Activated naive CD8-positive, alpha-beta T cell treated with anti-CD3 and anti-CD28 coated beads, Interleukin-2, amount 10 ng/mL, durations not matched to agents 7 days and 5 days (primary cell): ENCODE measurements at regions not wholly inside any gene's neighbourhood (a gene's known extent, or its start where the extent isn't known, plus 50 kb on each side); places are given as distances from the start of the nearest gene placed in this dataset.
"Not testable (repeated sequence)": the region's sequence is repeated elsewhere in the genome, so short reads cannot be mapped to it uniquely, and the experiment has no call there.

Experiments used
- ATAC-seq: fragments of 150-1000 bp; cut with Tn5 transposase; one replicate; pipeline ENCODE4 v1.10.0; 2021; ENCODE audit warnings: low read depth, moderate library complexity
- POLR2A ChIA-PET: fragments of 350-600 bp; sonication (Branson Sonifier 250); formaldehyde crosslinking; loops from one replicate; lab custom pipeline; 2021; ENCODE audit warnings: antibody characterized with exemption; lab: Charles Lee
- DNase-seq: peaks from one replicate; pipeline ENCODE4 v3.0.0; 2021
- H3K27ac Mint-ChIP-seq: one replicate; pipeline ENCODE4 v1.8.0; 2022; ENCODE audit warnings: mild to moderate bottlenecking, mixed read lengths
- H3K27me3 Mint-ChIP-seq: one replicate; pipeline ENCODE4 v1.8.0; 2022; ENCODE audit warnings: mild to moderate bottlenecking, moderate library complexity, mixed read lengths
- H3K36me3 Mint-ChIP-seq: one replicate; pipeline ENCODE4 v1.8.0; 2021; ENCODE audit warnings: mild to moderate bottlenecking, mixed read lengths
- H3K4me1 Mint-ChIP-seq: one replicate; pipeline ENCODE4 v1.8.0; 2021; ENCODE audit warnings: mixed read lengths
- H3K4me3 Mint-ChIP-seq: one replicate; pipeline ENCODE4 v1.8.0; 2022; ENCODE audit warnings: mild to moderate bottlenecking, moderate library complexity, mixed read lengths
- H3K9me3 Mint-ChIP-seq: one replicate; pipeline ENCODE4 v1.8.0; 2021; ENCODE audit warnings: mixed read lengths

DNA sequence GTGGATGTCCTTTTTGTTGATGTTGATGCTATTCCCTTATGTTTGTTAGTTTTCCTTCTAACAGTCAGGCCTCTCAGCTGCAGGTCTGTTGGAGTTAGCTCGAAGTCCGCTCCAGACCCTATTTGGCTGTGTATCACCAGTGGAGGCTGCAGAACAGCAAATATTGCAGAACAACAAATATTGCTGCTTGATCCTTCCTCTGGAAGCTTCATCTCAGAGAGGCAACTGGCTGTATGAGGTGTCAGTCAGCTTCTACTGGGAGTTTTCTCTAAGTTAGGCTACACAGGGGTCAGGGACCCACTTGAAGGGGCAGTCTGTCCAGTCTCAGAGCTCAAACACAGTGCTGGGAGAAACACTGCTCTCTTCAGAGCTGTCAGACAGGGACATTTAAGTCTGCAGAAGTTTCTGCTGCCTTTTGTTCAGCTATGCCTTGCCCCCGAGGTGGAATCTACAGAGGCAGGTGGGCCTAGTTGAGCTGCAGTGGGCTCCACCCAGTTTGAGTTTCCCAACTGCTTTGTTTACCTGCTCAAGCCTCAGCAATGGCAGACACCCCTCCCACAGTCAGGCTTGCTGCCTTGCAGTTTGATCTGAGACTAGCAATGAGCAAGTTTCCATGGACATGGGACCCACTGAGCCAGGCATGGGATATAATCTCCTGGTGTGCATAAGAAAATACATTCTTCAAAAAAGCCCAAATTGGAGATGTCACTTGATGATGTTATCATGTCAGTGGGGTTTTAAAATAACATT, 99.5 kb downstream of the KDM5D start:
- Mint-ChIP-seq H3K9me3 (no peaks in the 10 kb centered on the region), H3K27ac (no peak overlapping the region), H3K36me3 (no peaks in the 10 kb centered on the region), H3K27me3 (no peaks in the 10 kb centered on the region), H3K4me1 (no peaks in the 10 kb centered on the region), H3K4me3 (no peak overlapping the region)
- POLR2A ChIA-PET = no interaction called here
- DNase-seq (no peak), ATAC-seq (no peak)

DNA sequence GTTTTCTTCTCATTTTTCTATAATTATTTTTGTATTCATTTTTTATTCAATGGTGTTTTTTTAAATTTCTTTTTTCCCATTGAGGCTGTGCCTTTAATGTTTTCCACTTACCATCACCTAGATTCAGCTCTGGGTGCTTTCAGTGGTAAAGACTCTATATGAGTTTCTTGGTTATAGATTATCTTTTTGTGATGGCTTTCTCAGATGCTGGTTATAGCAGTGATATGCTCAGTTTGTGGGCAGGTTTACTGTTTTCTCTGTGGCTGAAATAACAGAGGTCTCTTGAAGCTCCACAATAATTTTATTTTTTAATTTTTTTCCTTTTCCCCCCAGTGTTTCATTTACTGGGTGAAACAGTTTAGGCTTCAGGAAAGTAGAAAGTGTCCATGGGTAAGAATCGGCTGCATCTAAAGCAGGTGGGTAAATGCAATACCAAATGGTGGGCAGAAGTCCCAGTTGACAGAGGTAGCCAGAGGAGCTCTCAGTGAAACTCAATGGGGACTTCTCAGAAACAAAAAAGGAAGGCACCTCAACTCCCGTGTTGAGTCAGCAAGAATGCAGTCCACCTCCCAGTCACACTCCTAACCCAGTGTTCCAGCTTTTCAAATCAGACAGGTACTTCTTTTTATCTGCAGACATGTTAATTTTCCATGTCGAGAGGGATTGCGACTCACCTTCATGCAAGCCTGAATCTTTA, 106.7 kb downstream of the KDM5D start:
- Mint-ChIP-seq H3K27ac (no peak overlapping the region), H3K9me3 (no peaks in the 10 kb centered on the region)
- POLR2A ChIA-PET = no interaction called here

DNA sequence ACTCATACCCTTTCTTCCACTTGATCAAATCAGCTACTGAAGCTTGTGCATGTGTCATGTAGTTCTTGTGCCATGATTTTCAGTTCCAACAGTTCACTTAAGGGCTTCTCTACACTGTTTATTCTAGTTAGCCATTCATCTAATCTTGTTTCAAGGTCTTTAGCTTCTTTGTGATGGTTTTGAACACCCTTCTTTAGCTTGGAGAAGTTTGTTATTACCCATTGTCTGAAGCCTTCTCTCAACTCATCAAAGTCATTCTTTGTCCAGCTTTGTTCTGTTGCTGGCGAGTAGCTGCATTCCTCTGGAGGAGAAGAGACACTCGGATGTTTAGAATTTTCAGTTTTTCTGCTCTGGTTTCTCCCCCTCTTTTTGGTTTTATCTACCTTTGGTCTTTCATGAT, 115.6 kb downstream of the KDM5D start:
- no peaks in the 10 kb centered on the region for H3K27me3 Mint-ChIP-seq
- H3K27ac Mint-ChIP-seq = no peak overlapping the region
- POLR2A ChIA-PET = no interaction called here
- ATAC-seq = no peak
- no peaks in the 10 kb centered on the region for H3K36me3 Mint-ChIP-seq
- DNase-seq = no peak
- no peaks in the 10 kb centered on the region for H3K4me1 Mint-ChIP-seq
- H3K9me3 Mint-ChIP-seq = peaks cover 7% of the 10 kb centered on the region
- no peak overlapping the region for H3K4me3 Mint-ChIP-seq

More for the DNA sequence above, 106.7 kb downstream of the KDM5D start:
- Mint-ChIP-seq H3K36me3 (no peaks in the 10 kb centered on the region), H3K4me3 (no peak overlapping the region), H3K27me3 (no peaks in the 10 kb centered on the region), H3K4me1 (no peaks in the 10 kb centered on the region)
- DNase-seq (no peak), ATAC-seq (no peak)

DNA sequence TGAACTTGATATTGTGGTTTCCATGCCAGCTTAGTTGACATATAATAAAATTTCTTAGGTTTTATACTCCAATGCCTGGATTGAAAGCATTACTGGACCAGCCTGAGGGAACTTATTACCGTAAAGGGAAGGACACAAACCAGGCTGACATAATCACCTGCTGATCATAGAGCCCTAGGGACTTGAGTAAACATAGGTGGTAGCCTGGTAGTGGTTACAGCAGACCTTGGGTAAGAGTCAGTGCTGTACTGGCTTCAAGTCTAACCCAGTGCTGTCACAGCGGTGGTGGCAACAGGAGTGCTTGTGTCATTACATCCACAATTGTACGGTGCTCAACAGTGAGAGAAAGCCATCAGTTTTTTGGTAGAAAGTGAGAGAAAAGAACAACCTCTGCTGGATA, 122.1 kb downstream of the KDM5D start:
- H3K4me3 Mint-ChIP-seq = no peak overlapping the region
- no peaks in the 10 kb centered on the region for H3K27me3 Mint-ChIP-seq
- DNase-seq = no peak
- POLR2A ChIA-PET = no interaction called here
- peaks cover 3% of the 10 kb centered on the region for H3K9me3 Mint-ChIP-seq
- H3K4me1 Mint-ChIP-seq = no peaks in the 10 kb centered on the region
- no peak for ATAC-seq
- H3K27ac Mint-ChIP-seq = no peak overlapping the region
- no peaks in the 10 kb centered on the region for H3K36me3 Mint-ChIP-seq

DNA sequence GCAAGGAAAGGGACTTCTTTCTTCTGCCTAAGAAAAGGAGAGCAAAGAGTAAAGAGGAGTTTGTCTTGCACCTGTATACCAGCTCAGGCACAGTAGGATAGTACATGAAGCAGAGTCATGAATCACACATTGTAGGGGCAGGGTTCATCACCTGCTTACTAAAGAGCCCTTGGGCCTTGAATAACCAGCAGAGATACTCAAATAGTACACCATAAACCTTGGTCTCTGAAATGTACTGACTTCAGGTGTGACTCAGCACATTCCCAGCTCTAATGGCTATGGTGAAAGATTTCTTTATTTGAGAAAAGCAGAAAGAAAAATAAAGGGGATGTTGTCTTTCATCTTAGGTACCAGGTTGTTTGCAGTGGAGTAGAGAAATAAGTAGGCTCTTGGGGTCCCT, 122.8 kb downstream of the KDM5D start:
- Mint-ChIP-seq H3K4me1 (no peaks in the 10 kb centered on the region), H3K4me3 (no peak overlapping the region), H3K27ac (no peak overlapping the region), H3K9me3 (peaks cover 3% of the 10 kb centered on the region), H3K27me3 (no peaks in the 10 kb centered on the region), H3K36me3 (no peaks in the 10 kb centered on the region)
- POLR2A ChIA-PET = no interaction called here
- ATAC-seq (no peak), DNase-seq (no peak)

DNA sequence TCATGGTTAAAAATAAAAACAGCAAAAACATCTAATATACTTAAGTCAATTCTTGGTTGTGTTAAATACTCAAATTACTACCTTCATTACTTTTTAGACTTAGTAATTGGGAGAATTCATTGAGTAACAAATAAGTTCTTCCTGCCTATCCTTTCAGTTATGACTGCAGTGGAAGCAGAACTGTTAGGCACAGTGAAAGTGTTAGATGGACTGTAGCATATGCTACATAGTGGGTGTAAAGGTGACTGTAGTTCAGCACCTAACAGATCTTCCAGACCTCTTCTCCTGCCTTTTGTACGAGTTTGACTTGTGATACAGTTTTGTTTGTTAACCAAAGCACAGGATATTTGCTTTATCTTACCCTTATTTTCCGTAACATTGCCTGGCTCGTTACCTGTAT, 143.4 kb downstream of the KDM5D start:
- no peak for ATAC-seq
- POLR2A ChIA-PET = no interaction called here
- no peak overlapping the region for H3K4me3 Mint-ChIP-seq
- no peaks in the 10 kb centered on the region for H3K27me3 Mint-ChIP-seq
- peaks cover 2% of the 10 kb centered on the region for H3K4me1 Mint-ChIP-seq
- DNase-seq = no peak
- no peak overlapping the region for H3K27ac Mint-ChIP-seq
- peaks cover 21% of the 10 kb centered on the region for H3K36me3 Mint-ChIP-seq
- H3K9me3 Mint-ChIP-seq = no peaks in the 10 kb centered on the region

DNA sequence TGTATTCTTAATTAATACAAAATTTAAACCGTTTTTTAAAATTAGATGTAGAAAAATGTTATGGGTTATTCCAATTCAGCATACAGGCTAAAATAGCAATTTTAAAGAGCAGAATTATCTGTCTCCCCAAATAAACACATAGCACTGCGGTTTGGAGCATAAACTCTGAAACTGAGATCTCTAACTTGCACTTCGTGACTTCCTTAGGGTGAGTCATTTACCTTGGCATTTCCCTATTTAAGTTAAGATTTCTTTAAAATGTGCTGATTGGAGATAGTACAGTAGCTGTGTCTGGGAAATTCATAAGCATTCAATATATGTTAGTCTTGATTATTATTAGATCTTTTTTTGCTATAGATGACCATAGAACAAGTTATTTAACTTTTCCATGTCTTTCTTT, 143.8 kb downstream of the KDM5D start:
- no peak overlapping the region for H3K4me3 Mint-ChIP-seq
- H3K9me3 Mint-ChIP-seq = no peaks in the 10 kb centered on the region
- ATAC-seq (no peak), DNase-seq (no peak)
- POLR2A ChIA-PET = no interaction called here
- H3K27ac Mint-ChIP-seq = no peak overlapping the region
- peaks cover 24% of the 10 kb centered on the region for H3K36me3 Mint-ChIP-seq
- H3K27me3 Mint-ChIP-seq = no peaks in the 10 kb centered on the region
- H3K4me1 Mint-ChIP-seq = peaks cover 2% of the 10 kb centered on the region

DNA sequence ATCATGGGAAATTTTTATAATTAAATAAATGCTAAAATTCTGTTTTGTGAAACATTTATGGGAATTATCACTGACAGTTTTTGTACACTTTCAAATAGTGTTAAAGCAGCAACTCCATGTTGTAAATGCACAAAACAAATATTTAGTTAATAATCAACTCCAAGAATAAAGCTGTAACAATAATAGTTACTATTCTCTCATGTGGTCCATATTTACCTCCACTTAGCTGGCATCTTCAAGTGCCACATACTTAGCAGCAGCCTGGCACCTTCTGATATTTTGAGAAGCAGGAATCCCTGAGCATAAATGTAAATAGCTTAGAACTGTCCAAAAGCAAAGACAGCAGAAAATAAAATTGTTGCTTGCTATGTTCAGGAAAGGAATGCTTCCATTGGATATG, 154.3 kb downstream of the KDM5D start:
- H3K27me3 Mint-ChIP-seq = no peaks in the 10 kb centered on the region
- peaks cover 13% of the 10 kb centered on the region for H3K36me3 Mint-ChIP-seq
- ATAC-seq = no peak
- no peak overlapping the region for H3K27ac Mint-ChIP-seq
- POLR2A ChIA-PET = no interaction called here
- no peaks in the 10 kb centered on the region for H3K4me1 Mint-ChIP-seq
- H3K4me3 Mint-ChIP-seq = no peak overlapping the region
- DNase-seq = no peak
- H3K9me3 Mint-ChIP-seq = no peaks in the 10 kb centered on the region

DNA sequence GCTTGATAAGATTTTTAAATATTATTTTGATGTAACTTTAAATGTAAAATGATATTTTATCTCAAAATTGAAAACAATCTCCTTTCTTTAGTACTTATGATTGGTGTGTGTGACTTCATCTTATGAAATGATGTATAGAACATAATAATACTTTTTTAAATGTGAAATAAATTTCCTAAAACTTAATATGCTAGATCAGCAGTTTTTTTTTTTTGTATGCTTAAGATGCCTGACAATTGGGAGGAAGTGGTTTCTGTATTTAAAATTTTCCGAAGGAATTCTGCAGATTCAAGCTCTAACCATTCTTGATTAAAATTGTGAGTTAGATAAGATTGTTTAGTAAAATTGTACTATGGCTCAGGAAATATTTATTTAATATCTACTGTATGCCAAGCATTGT, 154.9 kb downstream of the KDM5D start:
- Mint-ChIP-seq H3K36me3 (peaks cover 18% of the 10 kb centered on the region), H3K27ac (no peak overlapping the region), H3K4me3 (no peak overlapping the region), H3K4me1 (peaks cover 4% of the 10 kb centered on the region), H3K9me3 (no peaks in the 10 kb centered on the region), H3K27me3 (no peaks in the 10 kb centered on the region)
- DNase-seq (no peak), ATAC-seq (no peak)
- POLR2A ChIA-PET = no interaction called here

DNA sequence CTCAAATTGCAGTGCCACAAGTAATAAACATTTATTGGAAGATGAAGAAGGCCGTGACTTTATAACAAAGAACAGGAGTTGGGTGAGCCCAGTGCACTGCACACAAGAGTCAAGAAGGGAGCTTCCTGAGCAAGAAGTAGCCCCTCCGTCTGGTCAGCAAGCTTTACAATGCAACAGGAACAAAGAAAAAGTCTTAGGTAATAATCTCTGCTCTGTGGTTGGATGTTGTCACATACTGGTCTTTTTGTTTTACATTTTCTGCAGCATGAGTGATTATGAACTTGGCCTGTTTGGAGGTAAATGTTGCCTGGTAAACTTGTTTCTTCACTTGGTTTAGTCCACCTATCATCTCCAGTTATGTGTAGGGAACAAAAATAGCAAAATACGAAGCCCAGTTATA, 157.2 kb downstream of the KDM5D start:
- Mint-ChIP-seq H3K27me3 (no peaks in the 10 kb centered on the region), H3K4me1 (peaks cover 9% of the 10 kb centered on the region), H3K4me3 (no peak overlapping the region), H3K9me3 (no peaks in the 10 kb centered on the region), H3K36me3 (peaks cover 23% of the 10 kb centered on the region), H3K27ac (peak overlapping the region; percentile 32)
- POLR2A ChIA-PET = interaction anchor here (2.0 kb wide), 1 partner anchor 20 kb away, joined by 4 read pairs; no protein-coding TSS in a partner anchor
- no peak for DNase-seq
- ATAC-seq = no peak

DNA sequence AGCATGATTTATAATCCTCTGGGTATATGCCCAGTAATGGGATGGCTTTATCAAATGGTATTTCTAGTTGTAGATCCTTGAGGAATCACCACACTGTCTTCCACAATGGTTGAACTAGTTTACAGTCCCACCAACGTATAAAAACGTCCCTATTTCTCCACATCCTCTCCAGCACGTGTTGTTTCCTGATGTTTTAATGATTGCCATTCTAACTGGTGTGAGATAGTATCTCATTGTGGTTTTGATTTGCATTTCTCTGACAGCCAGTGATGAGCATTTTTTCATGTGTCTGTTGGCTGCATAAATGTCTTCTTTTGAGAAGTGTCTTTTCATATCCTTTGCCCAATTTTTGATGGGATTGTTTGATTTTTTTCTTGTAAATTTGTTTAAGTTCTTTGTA, 163.5 kb downstream of the KDM5D start:
- H3K9me3 Mint-ChIP-seq, DNase-seq, POLR2A ChIA-PET, H3K27me3 Mint-ChIP-seq, ATAC-seq: not testable (repeated sequence)
- Mint-ChIP-seq H3K27ac (peak overlapping the region; percentile 48), H3K36me3 (peaks cover 23% of the 10 kb centered on the region), H3K4me1 (peaks cover 25% of the 10 kb centered on the region), H3K4me3 (peak overlapping the region; percentile 45)

DNA sequence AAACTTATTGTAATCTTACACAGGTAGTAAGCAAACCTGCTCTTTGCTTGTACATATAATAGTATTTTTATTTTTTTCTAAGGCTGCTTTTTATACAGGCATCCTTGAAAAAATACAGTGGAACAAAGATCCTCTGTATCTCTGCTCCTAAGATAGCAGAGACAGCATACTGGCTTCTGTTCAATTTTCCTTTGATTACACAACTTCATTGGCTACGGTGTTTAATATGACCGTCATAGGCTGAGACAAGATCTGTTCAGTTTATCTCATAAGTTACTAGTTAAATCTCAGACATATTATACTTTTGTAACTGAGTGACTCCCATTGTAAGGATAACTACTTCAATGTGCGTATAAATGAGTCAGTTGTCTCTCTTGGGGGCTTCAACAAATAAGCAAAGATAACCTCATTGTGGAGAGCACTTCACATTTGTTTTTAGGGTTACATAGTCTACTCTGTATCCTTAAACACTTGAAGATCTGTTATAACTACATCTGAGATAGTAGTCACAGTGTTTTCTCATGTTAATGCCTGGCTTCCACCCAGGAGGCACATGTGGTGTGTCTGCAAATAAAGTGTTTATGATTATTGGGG, 166.1 kb downstream of the KDM5D start:
- ATAC-seq (no peak), DNase-seq (no peak)
- POLR2A ChIA-PET = no interaction called here
- no peaks in the 10 kb centered on the region for H3K27me3 Mint-ChIP-seq
- no peak overlapping the region for H3K27ac Mint-ChIP-seq
- no peaks in the 10 kb centered on the region for H3K9me3 Mint-ChIP-seq
- peaks cover 23% of the 10 kb centered on the region for H3K4me1 Mint-ChIP-seq
- H3K4me3 Mint-ChIP-seq = no peak overlapping the region
- peaks cover 21% of the 10 kb centered on the region for H3K36me3 Mint-ChIP-seq

DNA sequence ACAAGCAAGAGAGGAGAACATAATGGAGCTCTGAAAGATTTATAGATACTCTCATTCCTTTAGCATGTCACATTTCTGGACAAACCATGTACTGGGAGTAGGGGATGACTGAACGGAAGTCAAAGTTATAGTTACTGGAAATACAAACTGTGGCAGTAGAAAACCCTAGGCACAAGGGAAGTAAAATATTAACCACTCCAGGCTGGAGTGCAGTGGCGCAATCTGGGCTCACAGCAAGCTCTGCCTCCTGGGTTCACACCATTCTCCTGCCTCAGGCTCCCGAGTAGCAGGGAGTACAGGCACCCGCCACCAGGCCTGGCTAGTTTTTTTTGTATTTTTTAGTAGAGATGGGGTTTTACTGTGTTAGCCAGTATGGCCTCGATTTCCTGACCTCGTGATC, 167.3 kb downstream of the KDM5D start:
- Mint-ChIP-seq H3K27me3 (no peaks in the 10 kb centered on the region), H3K4me3 (no peak overlapping the region), H3K27ac (no peak overlapping the region), H3K36me3 (peaks cover 21% of the 10 kb centered on the region), H3K4me1 (peaks cover 25% of the 10 kb centered on the region), H3K9me3 (no peaks in the 10 kb centered on the region)
- no peak for ATAC-seq
- POLR2A ChIA-PET = no interaction called here
- DNase-seq = no peak

DNA sequence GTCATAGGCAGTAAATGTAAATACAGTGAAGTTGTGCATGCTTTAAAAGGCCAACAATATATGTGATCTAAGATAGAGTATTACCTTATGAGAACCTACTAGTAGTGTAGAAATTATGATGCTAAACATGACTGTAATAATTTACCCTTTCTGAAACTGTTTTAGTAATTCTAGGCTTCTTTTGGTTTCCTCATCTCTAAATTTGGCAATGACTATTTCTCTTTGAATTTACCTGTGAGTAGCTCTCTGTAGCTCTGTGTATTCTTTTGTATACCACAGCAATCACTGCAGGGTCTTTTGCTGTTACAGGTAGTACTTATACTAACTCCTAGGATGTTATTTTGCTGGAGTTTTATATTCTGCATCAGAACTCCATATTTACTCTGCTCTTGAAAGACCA, 169.6 kb downstream of the KDM5D start:
- Mint-ChIP-seq H3K27ac (no peak overlapping the region), H3K36me3 (peaks cover 19% of the 10 kb centered on the region), H3K9me3 (no peaks in the 10 kb centered on the region), H3K4me1 (peaks cover 29% of the 10 kb centered on the region), H3K27me3 (no peaks in the 10 kb centered on the region), H3K4me3 (no peak overlapping the region)
- DNase-seq (no peak), ATAC-seq (no peak)
- POLR2A ChIA-PET = no interaction called here
